ENCODE measurements at regions not wholly inside any gene's neighbourhood (a gene's known extent, or its start where the extent isn't known, plus 50 kb on each side); places are given as distances from the start of the nearest gene placed in this dataset.

DNA sequence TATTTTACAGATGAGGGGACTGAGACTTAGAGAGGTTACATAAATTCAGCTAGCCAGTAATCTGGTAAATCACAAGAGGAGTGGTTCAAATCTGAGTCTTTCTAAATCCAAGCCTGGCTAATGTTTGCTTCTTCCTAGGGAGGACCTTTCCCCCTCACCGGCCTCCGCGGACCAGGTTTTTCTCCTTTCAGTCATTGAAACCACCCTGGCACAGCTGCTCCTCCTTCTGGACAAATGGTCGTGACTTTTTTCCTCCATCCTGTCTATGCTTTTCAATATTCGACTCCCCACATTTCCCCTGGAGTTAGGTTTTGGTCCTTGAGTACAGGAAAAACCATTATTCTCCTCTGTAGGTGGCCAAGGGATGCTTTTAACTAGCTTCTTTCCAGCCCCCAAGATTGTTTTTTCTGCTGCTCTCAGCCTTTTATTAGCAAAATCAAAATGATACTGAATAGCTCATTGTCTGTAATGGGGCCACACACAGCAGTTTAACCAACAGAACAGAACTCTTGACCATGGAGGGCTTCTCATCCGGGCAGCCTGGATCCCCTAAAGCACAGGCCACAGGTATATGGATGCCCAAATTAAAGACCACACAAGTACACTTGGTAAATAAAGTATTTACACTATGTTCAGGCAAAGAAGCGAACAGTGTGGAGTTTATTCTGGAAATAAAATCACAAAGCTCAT lies 85.9 kb upstream of the KLHL25 start:
- Mint-ChIP-seq H3K9me3 (no peaks in the 10 kb centered on the region), H3K36me3 (no peaks in the 10 kb centered on the region), H3K27me3 (ENCODE audit: low read depth in 2 of 2) (peaks cover 39 to 60% of the 10 kb centered on the region in 2 donors), H3K27ac (no peak overlapping the region), H3K4me1 (peaks cover 0 to 5% of the 10 kb centered on the region in 2 donors), H3K4me3 (no peak overlapping the region)
- no peak for ATAC-seq
- H3K9me3 ChIP-seq (ENCODE audit: control insufficient read depth, insufficient read depth, low read length): no peaks in the 10 kb centered on the region
- H3K4me3 ChIP-seq (ENCODE audit: low read length): no peak overlapping the region
- H3K27ac ChIP-seq (ENCODE audit: low read length): no peak overlapping the region
- H3K4me1 ChIP-seq (ENCODE audit: control insufficient read depth, insufficient read depth, low read length): no peaks in the 10 kb centered on the region
- H3K36me3 ChIP-seq (ENCODE audit: control insufficient read depth, insufficient read depth, low read length): no peaks in the 10 kb centered on the region
- intact Hi-C loops (cut with micrococcal nuclease): no loop called here
- 68% methylated on average over 7 of the region's 7 CpGs for WGBS (ENCODE audit: insufficient coverage)
- TF ChIP-seq, protein P1, sequence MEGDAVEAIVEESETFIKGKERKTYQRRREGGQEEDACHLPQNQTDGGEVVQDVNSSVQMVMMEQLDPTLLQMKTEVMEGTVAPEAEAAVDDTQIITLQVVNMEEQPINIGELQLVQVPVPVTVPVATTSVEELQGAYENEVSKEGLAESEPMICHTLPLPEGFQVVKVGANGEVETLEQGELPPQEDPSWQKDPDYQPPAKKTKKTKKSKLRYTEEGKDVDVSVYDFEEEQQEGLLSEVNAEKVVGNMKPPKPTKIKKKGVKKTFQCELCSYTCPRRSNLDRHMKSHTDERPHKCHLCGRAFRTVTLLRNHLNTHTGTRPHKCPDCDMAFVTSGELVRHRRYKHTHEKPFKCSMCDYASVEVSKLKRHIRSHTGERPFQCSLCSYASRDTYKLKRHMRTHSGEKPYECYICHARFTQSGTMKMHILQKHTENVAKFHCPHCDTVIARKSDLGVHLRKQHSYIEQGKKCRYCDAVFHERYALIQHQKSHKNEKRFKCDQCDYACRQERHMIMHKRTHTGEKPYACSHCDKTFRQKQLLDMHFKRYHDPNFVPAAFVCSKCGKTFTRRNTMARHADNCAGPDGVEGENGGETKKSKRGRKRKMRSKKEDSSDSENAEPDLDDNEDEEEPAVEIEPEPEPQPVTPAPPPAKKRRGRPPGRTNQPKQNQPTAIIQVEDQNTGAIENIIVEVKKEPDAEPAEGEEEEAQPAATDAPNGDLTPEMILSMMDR (IDR thresholded peaks at IDR 0.05): no peak
- no peak for DNase-seq
- peaks cover 4% of the 10 kb centered on the region for H3K27me3 ChIP-seq (ENCODE audit: control insufficient read depth, insufficient read depth, low read length)

DNA sequence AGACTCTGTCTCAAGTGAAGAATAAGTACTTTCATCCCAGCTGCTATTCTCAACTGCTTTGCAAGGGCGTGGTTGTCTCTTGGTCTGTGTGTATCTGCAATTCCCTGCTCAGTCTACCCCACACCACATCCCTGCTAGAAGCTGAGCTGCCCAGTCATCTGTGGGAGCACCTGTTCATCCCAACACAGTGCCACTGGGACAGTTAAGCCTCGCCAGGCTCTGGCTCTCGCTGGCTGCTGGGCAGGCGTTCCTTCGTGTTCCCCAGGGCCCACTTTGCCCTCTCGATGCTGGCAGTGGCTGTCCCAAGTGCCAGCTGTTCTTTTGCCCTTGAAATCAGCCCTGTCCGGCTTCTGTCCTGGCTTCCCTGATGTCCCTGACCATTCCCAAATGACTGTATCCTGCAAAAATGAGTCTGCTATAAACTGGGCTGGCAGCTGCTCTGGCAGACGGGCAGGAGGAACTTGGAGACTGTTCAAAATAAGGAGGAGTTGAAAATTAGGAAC lies 91.6 kb upstream of the KLHL25 start:
- H3K36me3 Mint-ChIP-seq: no peaks in the 10 kb centered on the region
- ATAC-seq (no peak), DNase-seq (no peak)
- no peaks in the 10 kb centered on the region for H3K9me3 Mint-ChIP-seq
- no peak overlapping the region for H3K27ac ChIP-seq (ENCODE audit: low read length)
- no peak overlapping the region for H3K27ac Mint-ChIP-seq
- no peaks in the 10 kb centered on the region for H3K36me3 ChIP-seq (ENCODE audit: control insufficient read depth, insufficient read depth, low read length)
- peaks cover 4 to 10% of the 10 kb centered on the region in 2 donors for H3K4me1 Mint-ChIP-seq
- H3K4me3 ChIP-seq (ENCODE audit: low read length): no peak overlapping the region
- intact Hi-C loops (cut with micrococcal nuclease): no loop called here
- TF ChIP-seq, protein P1 (IDR thresholded peaks at IDR 0.05): no peak
- H3K4me1 ChIP-seq (ENCODE audit: control insufficient read depth, insufficient read depth, low read length): peaks cover 11% of the 10 kb centered on the region
- H3K27me3 ChIP-seq (ENCODE audit: control insufficient read depth, insufficient read depth, low read length): peaks cover 2% of the 10 kb centered on the region
- no peaks in the 10 kb centered on the region for H3K9me3 ChIP-seq (ENCODE audit: control insufficient read depth, insufficient read depth, low read length)
- H3K27me3 Mint-ChIP-seq (ENCODE audit: low read depth in 2 of 2): peaks cover 9 to 15% of the 10 kb centered on the region in 2 donors
- 81% methylated on average over 8 of the region's 8 CpGs for WGBS (ENCODE audit: insufficient coverage)
- no peak overlapping the region for H3K4me3 Mint-ChIP-seq

DNA sequence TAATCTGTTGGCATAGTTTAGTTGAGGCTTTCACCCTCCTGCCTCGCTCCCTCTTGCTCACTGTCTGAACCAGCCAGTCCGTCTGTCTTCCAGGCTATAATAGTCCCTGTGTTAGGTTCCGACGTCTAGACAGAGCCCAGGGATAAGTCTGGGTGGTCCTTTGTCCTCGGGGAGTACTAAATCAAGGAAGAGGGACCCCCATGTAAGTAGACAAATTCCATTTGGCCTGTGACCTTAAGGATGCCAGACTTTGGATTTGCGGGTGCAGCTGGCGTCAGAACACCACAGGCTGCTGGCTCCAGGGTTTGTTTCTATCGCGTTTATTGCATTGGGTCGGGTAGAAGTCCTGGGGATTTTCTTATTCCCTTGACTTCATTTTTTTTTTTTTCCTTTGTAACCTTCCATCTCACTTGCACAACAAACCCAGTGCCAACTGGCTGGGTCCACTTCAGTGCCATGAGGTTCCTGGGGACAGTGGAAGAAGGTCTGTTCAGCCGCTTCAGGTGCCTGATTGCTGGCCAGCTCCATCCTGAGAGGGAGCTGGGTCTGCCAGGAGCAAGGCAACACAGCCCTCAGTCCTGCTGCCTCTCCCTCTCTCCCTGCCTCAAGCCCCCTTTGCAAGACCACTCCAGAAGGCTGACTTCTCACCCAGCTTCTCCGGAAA lies 95.4 kb upstream of the KLHL25 start:
- Mint-ChIP-seq H3K27me3 (ENCODE audit: low read depth in 2 of 2) (peaks cover 0 to 13% of the 10 kb centered on the region in 2 donors), H3K27ac (peak overlapping the region in 1 of 2 donors; percentile 34), H3K4me1 (peaks cover 7 to 13% of the 10 kb centered on the region in 2 donors), H3K9me3 (no peaks in the 10 kb centered on the region), H3K4me3 (no peak overlapping the region), H3K36me3 (no peaks in the 10 kb centered on the region)
- H3K9me3 ChIP-seq (ENCODE audit: control insufficient read depth, insufficient read depth, low read length): no peaks in the 10 kb centered on the region
- 89% methylated on average over 11 of the region's 12 CpGs for WGBS (ENCODE audit: insufficient coverage)
- H3K36me3 ChIP-seq (ENCODE audit: control insufficient read depth, insufficient read depth, low read length): no peaks in the 10 kb centered on the region
- H3K27me3 ChIP-seq (ENCODE audit: control insufficient read depth, insufficient read depth, low read length): no peaks in the 10 kb centered on the region
- no peak overlapping the region for H3K4me3 ChIP-seq (ENCODE audit: low read length)
- H3K4me1 ChIP-seq (ENCODE audit: control insufficient read depth, insufficient read depth, low read length): peaks cover 13% of the 10 kb centered on the region
- DNase-seq: no peak
- no peak for ATAC-seq
- intact Hi-C loops (cut with micrococcal nuclease): no loop called here
- H3K27ac ChIP-seq (ENCODE audit: low read length): no peak overlapping the region
- TF ChIP-seq, protein P1 (IDR thresholded peaks at IDR 0.05): no peak
